ENCODE measurements at regions not wholly inside any gene's neighbourhood (a gene's known extent, or its start where the extent isn't known, plus 50 kb on each side); places are given as distances from the start of the nearest gene placed in this dataset.
"Not testable (repeated sequence)": the region's sequence is repeated elsewhere in the genome, so short reads cannot be mapped to it uniquely, and the experiment has no call there.

DNA sequence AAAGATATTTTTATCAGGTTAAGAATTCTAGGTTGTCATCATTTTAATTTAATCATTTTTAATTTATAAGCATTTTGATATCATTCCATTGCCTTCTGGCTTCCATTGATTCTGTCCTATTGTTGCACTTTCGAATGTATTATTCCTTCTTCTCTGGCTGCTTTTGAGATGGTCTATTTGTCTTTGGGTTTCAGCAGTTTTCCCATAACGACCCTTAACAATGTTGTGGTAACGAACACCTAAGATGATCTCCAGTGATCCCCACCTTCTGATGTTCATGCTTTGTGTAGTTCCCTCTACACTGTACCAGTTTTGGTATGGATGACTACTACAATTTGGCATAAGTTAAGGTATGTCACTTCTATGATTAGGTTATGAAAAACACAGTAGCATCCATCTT is 59.9 kb downstream of the MINAR1 start:
- H3K4me3 Mint-ChIP-seq, result no peak overlapping the region
- no peaks in the 10 kb centered on the region for H3K27me3 ChIP-seq (ENCODE audit: insufficient read depth, low read length, poor library complexity, severe bottlenecking)
- no peak overlapping the region for H3K27ac Mint-ChIP-seq
- H3K27ac ChIP-seq (ENCODE audit: low read depth, low read length), result no peak overlapping the region
- no peak for DNase-seq
- H3K9me3 ChIP-seq (ENCODE audit: low read length), result no peaks in the 10 kb centered on the region
- H3K4me1 ChIP-seq (ENCODE audit: insufficient read depth, low read length), result no peaks in the 10 kb centered on the region
- H3K4me1 Mint-ChIP-seq, result no peaks in the 10 kb centered on the region
- ChIA-PET CTCF (no interaction called here), POLR2A (no interaction called here)
- H3K9me3 Mint-ChIP-seq, result peaks cover 0 to 4% (median 0%) of the 10 kb centered on the region in 5 donors
- no peaks in the 10 kb centered on the region for H3K36me3 ChIP-seq (ENCODE audit: insufficient read depth, low read length)
- peaks cover 9 to 38% of the 10 kb centered on the region in 2 donors for H3K27me3 Mint-ChIP-seq
- no peaks in the 10 kb centered on the region for H3K36me3 Mint-ChIP-seq
- H3K4me3 ChIP-seq (ENCODE audit: low read length), result no peak overlapping the region

DNA sequence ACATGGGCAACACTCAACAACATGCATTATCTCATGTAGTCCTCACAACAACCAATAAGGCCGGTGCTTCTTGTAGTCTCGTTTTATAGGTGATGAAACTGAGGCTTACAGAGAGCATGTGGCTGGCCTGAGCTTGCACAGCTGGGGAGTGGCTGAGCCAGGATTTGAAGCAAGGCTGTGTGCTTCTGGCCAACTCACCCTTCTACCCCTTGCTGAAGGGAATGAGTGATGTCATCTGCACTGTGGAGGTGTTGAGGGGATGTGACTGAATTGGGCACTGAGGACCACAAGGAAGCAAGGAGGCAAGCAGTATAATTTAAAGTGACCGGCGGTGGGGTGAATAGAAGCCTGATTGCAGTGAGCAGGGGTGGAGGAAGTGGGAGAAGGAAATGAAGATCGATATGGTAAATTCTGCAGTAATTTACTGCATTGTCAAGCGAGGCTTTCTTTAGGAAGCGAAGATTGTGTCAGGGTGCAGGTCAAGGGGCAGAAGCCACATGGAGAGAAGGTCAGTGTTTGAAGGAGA is 62.3 kb downstream of the MINAR1 start:
- H3K4me3 Mint-ChIP-seq, result no peak overlapping the region
- no peak overlapping the region for H3K4me3 ChIP-seq (ENCODE audit: low read length)

DNA sequence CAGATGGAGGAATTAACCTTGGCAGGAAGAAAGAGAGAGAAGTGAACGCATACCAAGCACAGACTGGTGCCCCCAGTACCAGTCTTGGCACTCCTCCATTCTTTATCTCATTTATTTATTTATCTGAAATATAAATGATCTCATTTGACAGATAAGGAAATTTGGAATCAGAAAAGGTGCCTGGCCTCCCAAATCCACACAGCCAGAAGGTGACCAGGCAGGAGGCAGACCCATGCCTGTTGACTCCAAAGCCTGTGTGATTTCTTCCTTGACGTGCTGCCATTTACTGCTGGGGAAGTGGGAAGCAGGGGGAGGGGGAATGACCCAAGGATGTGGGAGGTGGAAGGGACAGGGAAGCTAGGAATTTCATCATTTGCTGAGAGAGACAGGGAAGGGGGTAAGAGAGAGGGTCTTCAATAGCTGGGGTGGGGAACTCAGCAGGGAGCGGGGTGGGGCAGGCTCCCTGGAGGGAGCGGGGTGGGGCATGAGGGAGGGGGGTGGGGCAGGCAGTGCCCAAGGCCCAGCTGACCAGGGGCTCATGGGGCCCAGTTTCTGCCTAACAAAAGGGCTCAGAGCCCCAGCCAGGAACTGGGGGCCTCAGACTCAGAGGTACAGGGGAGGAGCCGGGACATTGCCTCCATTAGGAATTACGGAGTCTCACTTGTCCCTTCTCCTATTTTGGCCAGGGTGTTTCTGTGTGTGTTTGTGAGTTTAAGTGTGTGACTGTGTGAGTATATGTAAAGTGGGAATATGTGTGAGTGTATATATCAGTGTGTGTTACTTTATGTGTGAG is 63.0 kb downstream of the MINAR1 start:
- H3K4me1 Mint-ChIP-seq, result no peaks in the 10 kb centered on the region
- Histone ChIP-seq H3K27me3 (ENCODE audit: insufficient read depth, low read length, poor library complexity, severe bottlenecking) (no peaks in the 10 kb centered on the region), H3K9me3 (ENCODE audit: low read length) (no peaks in the 10 kb centered on the region), H3K4me3 (ENCODE audit: low read length) (no peak overlapping the region), H3K4me1 (ENCODE audit: insufficient read depth, low read length) (no peaks in the 10 kb centered on the region), H3K27ac (ENCODE audit: low read depth, low read length) (no peak overlapping the region), H3K36me3 (ENCODE audit: insufficient read depth, low read length) (no peaks in the 10 kb centered on the region)
- ChIA-PET POLR2A (no interaction called here), CTCF (no interaction called here)
- peaks cover 10 to 45% of the 10 kb centered on the region in 2 donors for H3K27me3 Mint-ChIP-seq
- H3K36me3 Mint-ChIP-seq, result no peaks in the 10 kb centered on the region
- no peak overlapping the region for H3K27ac Mint-ChIP-seq
- no peak for DNase-seq
- H3K9me3 Mint-ChIP-seq, result peaks cover 0 to 2% (median 0%) of the 10 kb centered on the region in 5 donors
- no peak overlapping the region for H3K4me3 Mint-ChIP-seq

More for the DNA sequence above, 62.3 kb downstream of the MINAR1 start:
- ChIA-PET CTCF (no interaction called here), POLR2A (no interaction called here)
- no peaks in the 10 kb centered on the region for H3K9me3 ChIP-seq (ENCODE audit: low read length)
- H3K27ac ChIP-seq (ENCODE audit: low read depth, low read length), result no peak overlapping the region
- Mint-ChIP-seq H3K27ac (no peak overlapping the region), H3K9me3 (peaks cover 0 to 2% (median 0%) of the 10 kb centered on the region in 5 donors), H3K36me3 (no peaks in the 10 kb centered on the region), H3K27me3 (peaks cover 10 to 45% of the 10 kb centered on the region in 2 donors), H3K4me1 (no peaks in the 10 kb centered on the region)
- no peaks in the 10 kb centered on the region for H3K36me3 ChIP-seq (ENCODE audit: insufficient read depth, low read length)
- no peaks in the 10 kb centered on the region for H3K27me3 ChIP-seq (ENCODE audit: insufficient read depth, low read length, poor library complexity, severe bottlenecking)
- DNase-seq, result no peak
- H3K4me1 ChIP-seq (ENCODE audit: insufficient read depth, low read length), result no peaks in the 10 kb centered on the region

DNA sequence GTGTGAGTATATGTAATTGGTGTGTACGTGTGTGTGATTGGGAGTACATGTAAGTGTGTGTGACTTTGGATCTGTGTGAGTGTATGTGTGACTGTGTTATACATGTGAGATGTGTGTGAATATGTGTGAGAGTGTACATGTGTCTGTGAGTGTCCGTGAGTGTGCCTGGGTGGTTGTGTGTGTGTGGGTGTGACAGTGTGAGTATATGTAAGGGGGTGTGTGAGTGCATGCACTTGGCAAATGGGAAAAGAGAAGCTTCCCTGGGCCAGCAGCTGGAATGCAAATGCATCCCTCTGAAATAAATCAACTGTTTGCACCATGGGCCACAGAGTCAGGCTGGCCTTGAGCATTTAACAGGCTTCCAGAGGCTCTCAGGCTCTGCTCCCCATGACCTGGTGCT is 63.6 kb downstream of the MINAR1 start:
- ChIA-PET CTCF (no interaction called here), POLR2A (no interaction called here)
- Mint-ChIP-seq H3K4me3 (no peak overlapping the region), H3K4me1 (no peaks in the 10 kb centered on the region), H3K27ac (no peak overlapping the region), H3K36me3 (no peaks in the 10 kb centered on the region), H3K27me3 (peaks cover 10 to 50% of the 10 kb centered on the region in 2 donors), H3K9me3 (no peaks in the 10 kb centered on the region)
- Histone ChIP-seq H3K4me1 (ENCODE audit: insufficient read depth, low read length) (no peaks in the 10 kb centered on the region), H3K36me3 (ENCODE audit: insufficient read depth, low read length) (no peaks in the 10 kb centered on the region), H3K4me3 (ENCODE audit: low read length) (no peak overlapping the region), H3K27ac (ENCODE audit: low read depth, low read length) (no peak overlapping the region), H3K27me3 (ENCODE audit: insufficient read depth, low read length, poor library complexity, severe bottlenecking) (no peaks in the 10 kb centered on the region), H3K9me3 (ENCODE audit: low read length) (no peaks in the 10 kb centered on the region)
- no peak for DNase-seq

DNA sequence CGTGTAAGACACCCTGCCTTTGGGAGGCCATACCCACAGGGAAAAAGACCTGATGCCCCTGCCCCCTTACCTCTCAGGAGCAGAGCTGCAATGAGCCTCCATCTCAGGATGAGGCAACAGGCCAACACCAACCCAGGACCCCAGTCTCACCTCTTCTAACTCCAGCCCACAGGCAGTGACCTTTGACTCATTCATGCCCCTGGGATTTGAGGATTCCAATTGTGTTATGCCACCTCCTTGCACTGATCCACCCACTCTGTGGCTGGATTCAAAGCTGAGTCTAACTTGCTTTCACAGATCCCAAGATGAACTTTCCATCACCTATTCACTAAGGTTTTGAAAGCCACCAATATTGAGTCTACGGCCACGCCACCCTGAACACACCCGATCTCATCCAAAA is 64.7 kb downstream of the MINAR1 start:
- DNase-seq, result no peak
- no peaks in the 10 kb centered on the region for H3K36me3 ChIP-seq (ENCODE audit: insufficient read depth, low read length)
- no peaks in the 10 kb centered on the region for H3K4me1 ChIP-seq (ENCODE audit: insufficient read depth, low read length)
- ChIA-PET CTCF (no interaction called here), POLR2A (no interaction called here)
- Mint-ChIP-seq H3K9me3 (no peaks in the 10 kb centered on the region), H3K36me3 (no peaks in the 10 kb centered on the region), H3K27ac (no peak overlapping the region), H3K4me1 (no peaks in the 10 kb centered on the region), H3K4me3 (no peak overlapping the region), H3K27me3 (peaks cover 8 to 50% of the 10 kb centered on the region in 2 donors)
- H3K4me3 ChIP-seq (ENCODE audit: low read length), result no peak overlapping the region
- no peak overlapping the region for H3K27ac ChIP-seq (ENCODE audit: low read depth, low read length)
- no peaks in the 10 kb centered on the region for H3K27me3 ChIP-seq (ENCODE audit: insufficient read depth, low read length, poor library complexity, severe bottlenecking)
- H3K9me3 ChIP-seq (ENCODE audit: low read length), result no peaks in the 10 kb centered on the region

DNA sequence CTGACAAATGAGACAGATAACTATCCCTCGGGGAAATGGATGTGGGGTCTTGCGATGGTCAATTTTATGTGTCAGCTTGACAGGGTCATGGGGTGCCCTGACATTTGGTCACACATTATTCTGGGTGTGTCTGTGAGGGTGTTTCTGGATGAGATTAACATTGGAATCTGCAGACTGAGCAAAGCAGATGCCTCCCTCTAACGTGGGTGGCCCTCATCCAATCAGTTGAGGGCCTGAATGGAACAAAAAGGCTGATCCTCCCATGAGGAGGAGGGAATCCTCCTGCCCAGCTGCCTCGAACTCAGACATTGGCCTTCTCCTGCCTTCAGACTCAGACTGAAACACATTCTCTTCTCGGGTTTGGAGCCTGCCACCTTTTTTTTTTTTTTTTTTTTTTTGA is 69.0 kb downstream of the MINAR1 start:
- Histone ChIP-seq H3K4me1 (ENCODE audit: insufficient read depth, low read length) (no peaks in the 10 kb centered on the region), H3K9me3 (ENCODE audit: low read length) (no peaks in the 10 kb centered on the region), H3K27me3 (ENCODE audit: insufficient read depth, low read length, poor library complexity, severe bottlenecking) (no peaks in the 10 kb centered on the region), H3K4me3 (ENCODE audit: low read length) (no peak overlapping the region), H3K27ac (ENCODE audit: low read depth, low read length) (no peak overlapping the region), H3K36me3 (ENCODE audit: insufficient read depth, low read length) (no peaks in the 10 kb centered on the region)
- Mint-ChIP-seq H3K9me3 (no peaks in the 10 kb centered on the region), H3K36me3 (no peaks in the 10 kb centered on the region), H3K4me1 (no peaks in the 10 kb centered on the region), H3K4me3 (no peak overlapping the region), H3K27ac (no peak overlapping the region), H3K27me3 (peaks cover 1 to 26% of the 10 kb centered on the region in 2 donors)
- no peak for DNase-seq
- ChIA-PET CTCF (no interaction called here), POLR2A (no interaction called here)

DNA sequence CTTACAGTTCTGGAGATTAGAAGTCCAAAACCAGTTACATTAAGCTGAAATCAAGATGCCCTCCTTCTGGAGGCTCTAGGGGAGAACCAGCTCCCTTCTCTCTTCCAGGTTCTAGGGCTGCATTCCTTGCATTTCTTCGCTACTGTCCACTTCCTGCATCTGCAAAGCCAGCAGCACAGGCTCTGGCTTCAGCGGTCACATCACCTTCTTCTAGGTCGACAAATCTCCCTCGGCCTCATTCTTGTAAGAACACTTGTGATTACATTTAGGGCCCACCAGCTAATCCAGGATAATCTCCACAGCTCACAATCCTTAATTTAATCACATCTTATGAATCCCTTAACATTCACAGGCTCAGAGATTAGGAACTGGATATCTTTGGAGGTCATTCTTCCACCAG is 73.8 kb downstream of the MINAR1 start:
- Mint-ChIP-seq H3K4me3 (no peak overlapping the region), H3K4me1 (no peaks in the 10 kb centered on the region), H3K27ac (peak overlapping the region in 1 of 8 donors; percentile 55), H3K27me3 (peaks cover 0 to 11% of the 10 kb centered on the region in 2 donors), H3K9me3 (no peaks in the 10 kb centered on the region), H3K36me3 (no peaks in the 10 kb centered on the region)
- Histone ChIP-seq H3K9me3 (ENCODE audit: low read length) (no peaks in the 10 kb centered on the region), H3K27me3 (ENCODE audit: insufficient read depth, low read length, poor library complexity, severe bottlenecking) (no peaks in the 10 kb centered on the region), H3K27ac (ENCODE audit: low read depth, low read length) (no peak overlapping the region), H3K36me3 (ENCODE audit: insufficient read depth, low read length) (no peaks in the 10 kb centered on the region), H3K4me1 (ENCODE audit: insufficient read depth, low read length) (no peaks in the 10 kb centered on the region), H3K4me3 (ENCODE audit: low read length) (no peak overlapping the region)
- DNase-seq, result no peak
- POLR2A ChIA-PET, result no interaction called here
- CTCF ChIA-PET, result no interaction called here

DNA sequence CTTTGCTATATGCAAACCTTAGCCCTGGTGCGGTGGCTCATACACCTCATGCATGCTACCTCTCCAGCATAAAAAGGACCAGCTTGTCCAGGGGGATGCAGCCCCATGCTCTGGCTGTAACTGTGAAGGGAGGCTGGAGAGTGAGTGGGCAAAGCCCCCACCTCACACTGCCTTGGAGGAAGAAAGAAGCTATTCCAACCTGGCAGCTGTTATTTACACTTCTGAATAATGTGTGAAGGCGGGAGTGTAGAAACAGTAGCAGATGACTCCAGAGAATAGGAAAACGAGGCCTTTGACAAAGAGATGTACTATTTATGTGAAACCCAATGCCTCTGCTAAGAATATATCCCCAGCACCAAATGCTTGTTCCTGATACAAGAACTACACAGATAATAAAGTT is 80.7 kb downstream of the MINAR1 start:
- H3K27me3 Mint-ChIP-seq; DNase-seq; H3K27ac Mint-ChIP-seq; H3K27ac ChIP-seq (ENCODE audit: low read depth, low read length); H3K36me3 ChIP-seq (ENCODE audit: insufficient read depth, low read length); CTCF ChIA-PET; H3K4me3 ChIP-seq (ENCODE audit: low read length); H3K9me3 ChIP-seq (ENCODE audit: low read length); H3K4me1 Mint-ChIP-seq; H3K27me3 ChIP-seq (ENCODE audit: insufficient read depth, low read length, poor library complexity, severe bottlenecking); H3K9me3 Mint-ChIP-seq; H3K4me3 Mint-ChIP-seq; H3K36me3 Mint-ChIP-seq; POLR2A ChIA-PET; H3K4me1 ChIP-seq (ENCODE audit: insufficient read depth, low read length): not testable (repeated sequence)

Measured in CD8-positive, alpha-beta memory T cell (primary cell).